ENCODE measurements at regions not wholly inside any gene's neighbourhood (a gene's known extent, or its start where the extent isn't known, plus 50 kb on each side); places are given as distances from the start of the nearest gene placed in this dataset.

DNA sequence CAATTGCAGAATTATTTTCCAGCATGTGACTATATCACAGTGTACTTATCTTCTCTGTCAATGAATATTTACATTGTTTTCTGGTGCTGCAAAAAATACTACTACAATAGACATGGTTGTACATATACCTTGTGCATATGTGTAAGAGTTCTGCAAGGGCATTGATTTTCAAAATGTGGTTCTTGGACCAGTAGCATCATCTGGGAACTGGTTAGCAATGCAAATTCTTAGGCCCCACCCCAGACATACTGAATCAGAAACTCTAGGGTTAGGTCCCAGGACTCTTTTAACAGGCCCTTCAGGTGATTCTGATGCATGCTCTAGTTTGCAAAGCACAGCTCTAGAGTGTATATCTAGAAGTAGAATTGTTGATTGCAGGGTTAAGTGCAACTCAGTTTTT lies 292.3 kb downstream of the ZNF621 start:
- in situ Hi-C loops (cut with HindIII; ENCODE audit: low pct_unique_long_range_greater_than_20kb, low sequenced_read_pairs) (no loop called here), intact Hi-C loops (cut with micrococcal nuclease; ENCODE audit: unreplicated experiment) (no loop called here)
- no peaks in the 10 kb centered on the region for H3K27me3 ChIP-seq (ENCODE audit: control insufficient read depth, insufficient read depth, low read length)
- no peak for TF ChIP-seq POLR2AphosphoS5 (IDR thresholded peaks at IDR 0.05; ENCODE audit: low read depth, low read length)
- no peak for TF ChIP-seq SIN3A (IDR thresholded peaks at IDR 0.05; ENCODE audit: borderline replicate concordance, insufficient read depth, low read depth, low read length)
- TF ChIP-seq, protein P1, sequence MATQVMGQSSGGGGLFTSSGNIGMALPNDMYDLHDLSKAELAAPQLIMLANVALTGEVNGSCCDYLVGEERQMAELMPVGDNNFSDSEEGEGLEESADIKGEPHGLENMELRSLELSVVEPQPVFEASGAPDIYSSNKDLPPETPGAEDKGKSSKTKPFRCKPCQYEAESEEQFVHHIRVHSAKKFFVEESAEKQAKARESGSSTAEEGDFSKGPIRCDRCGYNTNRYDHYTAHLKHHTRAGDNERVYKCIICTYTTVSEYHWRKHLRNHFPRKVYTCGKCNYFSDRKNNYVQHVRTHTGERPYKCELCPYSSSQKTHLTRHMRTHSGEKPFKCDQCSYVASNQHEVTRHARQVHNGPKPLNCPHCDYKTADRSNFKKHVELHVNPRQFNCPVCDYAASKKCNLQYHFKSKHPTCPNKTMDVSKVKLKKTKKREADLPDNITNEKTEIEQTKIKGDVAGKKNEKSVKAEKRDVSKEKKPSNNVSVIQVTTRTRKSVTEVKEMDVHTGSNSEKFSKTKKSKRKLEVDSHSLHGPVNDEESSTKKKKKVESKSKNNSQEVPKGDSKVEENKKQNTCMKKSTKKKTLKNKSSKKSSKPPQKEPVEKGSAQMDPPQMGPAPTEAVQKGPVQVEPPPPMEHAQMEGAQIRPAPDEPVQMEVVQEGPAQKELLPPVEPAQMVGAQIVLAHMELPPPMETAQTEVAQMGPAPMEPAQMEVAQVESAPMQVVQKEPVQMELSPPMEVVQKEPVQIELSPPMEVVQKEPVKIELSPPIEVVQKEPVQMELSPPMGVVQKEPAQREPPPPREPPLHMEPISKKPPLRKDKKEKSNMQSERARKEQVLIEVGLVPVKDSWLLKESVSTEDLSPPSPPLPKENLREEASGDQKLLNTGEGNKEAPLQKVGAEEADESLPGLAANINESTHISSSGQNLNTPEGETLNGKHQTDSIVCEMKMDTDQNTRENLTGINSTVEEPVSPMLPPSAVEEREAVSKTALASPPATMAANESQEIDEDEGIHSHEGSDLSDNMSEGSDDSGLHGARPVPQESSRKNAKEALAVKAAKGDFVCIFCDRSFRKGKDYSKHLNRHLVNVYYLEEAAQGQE (IDR thresholded peaks at IDR 0.05; ENCODE audit: insufficient read depth in 1 of 2, low read depth in 2 of 2, low read length in 1 of 2) = no peak
- TF ChIP-seq TCF7L2 (IDR thresholded peaks at IDR 0.05; ENCODE audit: low read depth, low read length) = no peak
- TF ChIP-seq, protein P2, sequence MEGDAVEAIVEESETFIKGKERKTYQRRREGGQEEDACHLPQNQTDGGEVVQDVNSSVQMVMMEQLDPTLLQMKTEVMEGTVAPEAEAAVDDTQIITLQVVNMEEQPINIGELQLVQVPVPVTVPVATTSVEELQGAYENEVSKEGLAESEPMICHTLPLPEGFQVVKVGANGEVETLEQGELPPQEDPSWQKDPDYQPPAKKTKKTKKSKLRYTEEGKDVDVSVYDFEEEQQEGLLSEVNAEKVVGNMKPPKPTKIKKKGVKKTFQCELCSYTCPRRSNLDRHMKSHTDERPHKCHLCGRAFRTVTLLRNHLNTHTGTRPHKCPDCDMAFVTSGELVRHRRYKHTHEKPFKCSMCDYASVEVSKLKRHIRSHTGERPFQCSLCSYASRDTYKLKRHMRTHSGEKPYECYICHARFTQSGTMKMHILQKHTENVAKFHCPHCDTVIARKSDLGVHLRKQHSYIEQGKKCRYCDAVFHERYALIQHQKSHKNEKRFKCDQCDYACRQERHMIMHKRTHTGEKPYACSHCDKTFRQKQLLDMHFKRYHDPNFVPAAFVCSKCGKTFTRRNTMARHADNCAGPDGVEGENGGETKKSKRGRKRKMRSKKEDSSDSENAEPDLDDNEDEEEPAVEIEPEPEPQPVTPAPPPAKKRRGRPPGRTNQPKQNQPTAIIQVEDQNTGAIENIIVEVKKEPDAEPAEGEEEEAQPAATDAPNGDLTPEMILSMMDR (IDR thresholded peaks at IDR 0.05) = no peak
- no peaks in the 10 kb centered on the region for H3K9me3 ChIP-seq (ENCODE audit: control insufficient read depth, insufficient read depth, low read depth, low read length)
- H3K36me3 ChIP-seq (ENCODE audit: control insufficient read depth, insufficient read depth, low read length) = no peaks in the 10 kb centered on the region
- no peak overlapping the region for H3K27ac ChIP-seq (ENCODE audit: low read length)
- H3K4me1 ChIP-seq (ENCODE audit: control insufficient read depth, insufficient read depth, low read length) = no peaks in the 10 kb centered on the region
- ATAC-seq = no peak
- no peak for DNase-seq (ENCODE audit: low read depth, low spot score)
- no TSS peak for BruUV-seq (replicated peaks)
- POLR2A ChIA-PET = no interaction called here
- CTCF ChIA-PET = no interaction called here
- no peak overlapping the region for H3K4me3 ChIP-seq (ENCODE audit: low read depth in 2 of 2, low read length in 2 of 2)

DNA sequence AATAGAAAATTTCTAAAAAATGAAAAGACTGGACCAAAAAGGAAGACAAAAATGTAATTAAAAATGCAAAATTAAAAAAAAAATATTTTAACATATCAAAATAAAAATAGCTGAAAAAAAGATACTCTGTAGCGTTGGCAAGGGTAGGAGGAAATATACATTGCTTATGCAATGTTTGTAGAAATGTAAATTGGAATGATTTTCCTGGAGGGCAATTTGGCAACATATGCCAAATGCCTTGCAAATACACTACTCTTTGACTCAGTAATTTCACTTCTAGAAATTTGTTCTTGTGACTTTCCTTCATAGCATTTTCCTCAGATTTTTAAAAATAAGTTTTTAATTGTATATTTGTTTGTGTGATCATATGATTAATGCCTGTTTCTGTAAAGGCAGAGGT lies 296.6 kb downstream of the ZNF621 start:
- Histone ChIP-seq H3K27me3 (ENCODE audit: control insufficient read depth, insufficient read depth, low read length) (no peaks in the 10 kb centered on the region), H3K27ac (ENCODE audit: low read length) (no peak overlapping the region), H3K36me3 (ENCODE audit: control insufficient read depth, insufficient read depth, low read length) (no peaks in the 10 kb centered on the region), H3K4me3 (ENCODE audit: low read depth in 2 of 2, low read length in 2 of 2) (no peak overlapping the region), H3K9me3 (ENCODE audit: control insufficient read depth, insufficient read depth, low read depth, low read length) (no peaks in the 10 kb centered on the region), H3K4me1 (ENCODE audit: control insufficient read depth, insufficient read depth, low read length) (no peaks in the 10 kb centered on the region)
- intact Hi-C loops (cut with micrococcal nuclease; ENCODE audit: unreplicated experiment) (no loop called here), in situ Hi-C loops (cut with HindIII; ENCODE audit: low pct_unique_long_range_greater_than_20kb, low sequenced_read_pairs) (no loop called here)
- TF ChIP-seq, protein P1 (IDR thresholded peaks at IDR 0.05; ENCODE audit: insufficient read depth in 1 of 2, low read depth in 2 of 2, low read length in 1 of 2) = no peak
- TF ChIP-seq, protein P2 (IDR thresholded peaks at IDR 0.05) = no peak
- TF ChIP-seq TCF7L2 (IDR thresholded peaks at IDR 0.05; ENCODE audit: low read depth, low read length) = no peak
- BruUV-seq (replicated peaks) = no TSS peak
- ATAC-seq = no peak
- DNase-seq (ENCODE audit: low read depth, low spot score) = no peak
- ChIA-PET CTCF (no interaction called here), POLR2A (no interaction called here)
